ENCODE measurements at regions not wholly inside any gene's neighbourhood (a gene's known extent, or its start where the extent isn't known, plus 50 kb on each side); places are given as distances from the start of the nearest gene placed in this dataset.

GRCh38 chr16:58906981-58907715 lies 173.0 kb upstream of the GOT2 start:
- 1% methylated on average over 8 of the region's 8 CpGs for WGBS (ENCODE audit: low lambda C conversion rate)
- Histone ChIP-seq H2AFZ (ENCODE audit: low read length) (no peak overlapping the region), H4K20me1 (ENCODE audit: insufficient read depth, low read length) (no peaks in the 10 kb centered on the region), H3K27me3 (ENCODE audit: control insufficient read depth in 1 of 2, insufficient read depth in 2 of 2, low read length in 2 of 2) (no peaks in the 10 kb centered on the region), H3K27ac (ENCODE audit: extremely low read length, insufficient read depth, low read length) (no peak overlapping the region), H3K9ac (ENCODE audit: insufficient read depth, low read depth, low read length) (no peak overlapping the region), H3K36me3 (replicated peaks in 1 of 2; ENCODE audit: control insufficient read depth in 1 of 2, insufficient read depth in 2 of 2, low read length in 2 of 2) (no peaks in the 10 kb centered on the region), H3K4me2 (ENCODE audit: low read depth, low read length) (no peak overlapping the region), H3K79me2 (ENCODE audit: insufficient read depth, low read length) (no peaks in the 10 kb centered on the region), H3K4me3 (replicated peaks in 1 of 3; ENCODE audit: insufficient read depth in 1 of 3, low read depth in 2 of 3, low read length in 3 of 3) (no peak overlapping the region), H3K4me1 (ENCODE audit: insufficient read depth, low read length) (no peaks in the 10 kb centered on the region), H3K9me3 (ENCODE audit: low read length) (no peaks in the 10 kb centered on the region)
- DNase-seq (ENCODE audit: low spot score) = no peak
- no peak for ATAC-seq
- BruUV-seq (replicated peaks) = no TSS peak
- ChIA-PET POLR2A (no interaction called here), CTCF (ENCODE audit: low intra/inter-chr PET ratio, low total read pairs) (no interaction called here)
- in situ Hi-C loops (cut with HindIII; ENCODE audit: extremely low pct_ligation_motif_present, low pct_unique_long_range_greater_than_20kb) = no loop called here
- TF ChIP-seq DR1 (CRISPR knock-in tag; IDR thresholded peaks at IDR 0.05) (no peak), CEBPB (IDR thresholded peaks at IDR 0.05; ENCODE audit: borderline replicate concordance, low read depth, low read length) (peak; percentile 26; the same call in 1 of the 2 replicates)
- FAIRE-seq = no peak
- intact Hi-C loops (cut with micrococcal nuclease; ENCODE audit: unreplicated experiment) = no loop called here

- POLR2A ChIA-PET = no interaction called here
- BruUV-seq (replicated peaks) = no TSS peak
- H3K4me2 ChIP-seq (ENCODE audit: low read depth, low read length) = no peak overlapping the region
- WGBS (ENCODE audit: low lambda C conversion rate) = 7% methylated on average over 4 of the region's 4 CpGs
- H3K9me3 ChIP-seq (ENCODE audit: low read length) = no peaks in the 10 kb centered on the region
- H3K9ac ChIP-seq (ENCODE audit: insufficient read depth, low read depth, low read length) = no peak overlapping the region
- no peak for TF ChIP-seq ZNF546 (CRISPR knock-in tag; conservative IDR thresholded peaks at IDR 0.05)
- peak; percentile 72 for TF ChIP-seq CREB1 (IDR thresholded peaks at IDR 0.05)
- no peak for TF ChIP-seq CREB1 (CRISPR knock-in tag; IDR thresholded peaks at IDR 0.05)
- no peak overlapping the region for H2AFZ ChIP-seq (ENCODE audit: low read length)
- H4K20me1 ChIP-seq (ENCODE audit: insufficient read depth, low read length) = no peaks in the 10 kb centered on the region
- no peak overlapping the region for H3K27ac ChIP-seq (ENCODE audit: extremely low read length, insufficient read depth, low read length)
- no peaks in the 10 kb centered on the region for H3K4me1 ChIP-seq (ENCODE audit: insufficient read depth, low read length)
- CTCF ChIA-PET (ENCODE audit: low intra/inter-chr PET ratio, low total read pairs) = no interaction called here
- no peaks in the 10 kb centered on the region for H3K79me2 ChIP-seq (ENCODE audit: insufficient read depth, low read length)
- no peaks in the 10 kb centered on the region for H3K27me3 ChIP-seq (ENCODE audit: control insufficient read depth in 1 of 2, insufficient read depth in 2 of 2, low read length in 2 of 2)
- intact Hi-C loops (cut with micrococcal nuclease; ENCODE audit: unreplicated experiment) (no loop called here), in situ Hi-C loops (cut with HindIII; ENCODE audit: extremely low pct_ligation_motif_present, low pct_unique_long_range_greater_than_20kb) (no loop called here)
- FAIRE-seq (no peak), ATAC-seq (no peak), DNase-seq (ENCODE audit: low spot score) (no peak)
- H3K36me3 ChIP-seq (replicated peaks in 1 of 2; ENCODE audit: control insufficient read depth in 1 of 2, insufficient read depth in 2 of 2, low read length in 2 of 2) = no peaks in the 10 kb centered on the region
- no peak overlapping the region for H3K4me3 ChIP-seq (replicated peaks in 1 of 3; ENCODE audit: insufficient read depth in 1 of 3, low read depth in 2 of 3, low read length in 3 of 3)
Observed at GRCh38 chr16:58904291-58904690, 170.2 kb upstream of the GOT2 start.

All from HepG2 (cell line).